ENCODE measurements at regions not wholly inside any gene's neighbourhood (a gene's known extent, or its start where the extent isn't known, plus 50 kb on each side); places are given as distances from the start of the nearest gene placed in this dataset.

GRCh38 chr3:26825454-26825853 lies 202.9 kb downstream of the LRRC3B start:
- no peak overlapping the region for H3K27ac ChIP-seq
- DNase-seq (ENCODE audit: low read depth in 1 of 2, low spot score in 1 of 2): no peak
- H3K9me3 ChIP-seq (ENCODE audit: low read depth): no peaks in the 10 kb centered on the region
- no peak for TF ChIP-seq CTCF (IDR thresholded peaks at IDR 0.05; ENCODE audit: low read depth, low read length)
- H3K36me3 ChIP-seq: no peaks in the 10 kb centered on the region
- no peak overlapping the region for H3K4me3 ChIP-seq
- H3K27me3 ChIP-seq: no peaks in the 10 kb centered on the region
- H3K4me1 ChIP-seq (ENCODE audit: low read depth): no peaks in the 10 kb centered on the region

GRCh38 chr3:26827169-26827568 lies 204.6 kb downstream of the LRRC3B start:
- H3K9me3 ChIP-seq (ENCODE audit: low read depth): no peaks in the 10 kb centered on the region
- H3K4me3 ChIP-seq: no peak overlapping the region
- no peaks in the 10 kb centered on the region for H3K27me3 ChIP-seq
- TF ChIP-seq CTCF (IDR thresholded peaks at IDR 0.05; ENCODE audit: low read depth, low read length): no peak
- no peak overlapping the region for H3K27ac ChIP-seq
- H3K36me3 ChIP-seq: no peaks in the 10 kb centered on the region
- no peaks in the 10 kb centered on the region for H3K4me1 ChIP-seq (ENCODE audit: low read depth)
- DNase-seq (ENCODE audit: low read depth in 1 of 2, low spot score in 1 of 2): no peak

GRCh38 chr3:26838026-26838425 lies 215.5 kb downstream of the LRRC3B start:
- peaks cover 50% of the 10 kb centered on the region for H3K4me1 ChIP-seq (ENCODE audit: low read depth)

GRCh38 chr3:26839001-26839400 lies 216.4 kb downstream of the LRRC3B start:
- Histone ChIP-seq H3K27ac (no peak overlapping the region), H3K4me1 (ENCODE audit: low read depth) (peaks cover 50% of the 10 kb centered on the region), H3K27me3 (no peaks in the 10 kb centered on the region), H3K36me3 (no peaks in the 10 kb centered on the region), H3K4me3 (no peak overlapping the region), H3K9me3 (ENCODE audit: low read depth) (no peaks in the 10 kb centered on the region)
- DNase-seq (ENCODE audit: low read depth in 1 of 2, low spot score in 1 of 2): no peak
- no peak for TF ChIP-seq CTCF (IDR thresholded peaks at IDR 0.05; ENCODE audit: low read depth, low read length)

More at GRCh38 chr3:26838026-26838425, 215.5 kb downstream of the LRRC3B start:
- H3K4me3 ChIP-seq: no peak overlapping the region
- no peak for TF ChIP-seq CTCF (IDR thresholded peaks at IDR 0.05; ENCODE audit: low read depth, low read length)
- H3K27ac ChIP-seq: peak overlapping the region; percentile 81
- no peaks in the 10 kb centered on the region for H3K36me3 ChIP-seq
- no peak for DNase-seq (ENCODE audit: low read depth in 1 of 2, low spot score in 1 of 2)
- no peaks in the 10 kb centered on the region for H3K27me3 ChIP-seq
- H3K9me3 ChIP-seq (ENCODE audit: low read depth): no peaks in the 10 kb centered on the region

GRCh38 chr3:26840272-26840870 lies 217.8 kb downstream of the LRRC3B start:
- peak in 1 of 2 donors; percentile 32 for DNase-seq (ENCODE audit: low read depth in 1 of 2, low spot score in 1 of 2)
- Histone ChIP-seq H3K9me3 (ENCODE audit: low read depth) (no peaks in the 10 kb centered on the region), H3K4me1 (ENCODE audit: low read depth) (peaks cover 50% of the 10 kb centered on the region), H3K27me3 (no peaks in the 10 kb centered on the region), H3K36me3 (no peaks in the 10 kb centered on the region), H3K4me3 (no peak overlapping the region), H3K27ac (peak overlapping the region; percentile 59)
- TF ChIP-seq CTCF (IDR thresholded peaks at IDR 0.05; ENCODE audit: low read depth, low read length): no peak

All from cardiac muscle cell (in vitro differentiated cells and primary cell).